H9 (cell line): ENCODE measurements at regions not wholly inside any gene's neighbourhood (a gene's known extent, or its start where the extent isn't known, plus 50 kb on each side); places are given as distances from the start of the nearest gene placed in this dataset.

ENCODE experiments used
- DNase-seq: peaks from one replicate; pipeline ENCODE4 v3.0.0-alpha.2; 2017
- H2AFZ ChIP-seq: one replicate; pipeline ENCODE4 v1.6.1; 2013; ENCODE audit warnings: mild to moderate bottlenecking, low read length, control low read depth, moderate library complexity
- H2AK5ac ChIP-seq: 2 replicates; pipeline ENCODE4 v1.6.1; 2013; ENCODE audit warnings: low read length, control low read depth, mixed read lengths; ENCODE audit not compliant: insufficient read length
- H2BK120ac ChIP-seq: one replicate; pipeline ENCODE4 v1.6.1; 2013; ENCODE audit warnings: low read depth, mild to moderate bottlenecking, low read length, control low read depth, inconsistent platforms; ENCODE audit not compliant: poor library complexity, severe bottlenecking
- H2BK12ac ChIP-seq: 2 replicates; pipeline ENCODE4 v1.6.1; 2013; ENCODE audit warnings: low read length, control low read depth, mixed read lengths, low read depth; ENCODE audit not compliant: insufficient read length
- H2BK15ac ChIP-seq: 2 replicates; pipeline ENCODE4 v1.6.1; 2013; ENCODE audit warnings: low read depth, low read length, control low read depth
- H2BK20ac ChIP-seq: one replicate; pipeline ENCODE4 v1.6.1; 2013; ENCODE audit warnings: low read depth, mild to moderate bottlenecking, low read length, control low read depth, inconsistent platforms; ENCODE audit not compliant: poor library complexity, severe bottlenecking
- H2BK5ac ChIP-seq: 2 replicates; pipeline ENCODE4 v1.6.1; 2013; ENCODE audit warnings: low read length, control low read depth, mixed read lengths; ENCODE audit not compliant: insufficient read length
- H3K14ac ChIP-seq: 2 replicates; pipeline ENCODE4 v1.6.1; 2013; ENCODE audit warnings: low read length, control low read depth; ENCODE audit not compliant: insufficient read depth
- H3K18ac ChIP-seq: 2 replicates; pipeline ENCODE4 v1.6.1; 2013; ENCODE audit warnings: low read depth, mild to moderate bottlenecking, mixed read lengths, low read length, control low read depth; ENCODE audit not compliant: insufficient read length
- H3K23ac ChIP-seq: 2 replicates; pipeline ENCODE4 v1.6.1; 2013; ENCODE audit warnings: low read length, control low read depth, mixed read lengths, low read depth; ENCODE audit not compliant: insufficient read length
- H3K23me2 ChIP-seq: 2 replicates; pipeline ENCODE4 v1.6.1; 2013; ENCODE audit warnings: low read depth, mild to moderate bottlenecking, mixed read lengths, low read length, control low read depth; ENCODE audit not compliant: insufficient read length, poor library complexity, severe bottlenecking
- H3K27ac ChIP-seq: 2 replicates; pipeline ENCODE4 v1.5.1; 2013; ENCODE audit warnings: low read length, control low read depth, mixed read lengths, low read depth; ENCODE audit not compliant: insufficient read length
- H3K27me3 ChIP-seq: 2 replicates; pipeline ENCODE4 v1.6.1; 2013; ENCODE audit warnings: low read length, control low read depth, inconsistent platforms; ENCODE audit not compliant: insufficient read depth
- H3K4ac ChIP-seq: 2 replicates; pipeline ENCODE4 v1.6.1; 2013; ENCODE audit warnings: low read depth, mild to moderate bottlenecking, control low read depth, inconsistent platforms, low read length, moderate library complexity
- H3K4me1 ChIP-seq: 2 replicates; pipeline ENCODE4 v1.6.1; 2013; ENCODE audit warnings: low read length, control low read depth, inconsistent platforms; ENCODE audit not compliant: insufficient read depth
- H3K4me2 ChIP-seq: 2 replicates; pipeline ENCODE4 v1.6.1; 2013; ENCODE audit warnings: low read length, control low read depth, mixed read lengths; ENCODE audit not compliant: insufficient read length, insufficient read depth
- H3K56ac ChIP-seq: 2 replicates; pipeline ENCODE4 v1.6.1; 2013; ENCODE audit warnings: low read depth, mild to moderate bottlenecking, mixed read lengths, low read length, control low read depth; ENCODE audit not compliant: insufficient read length
- H3K79me1 ChIP-seq: 2 replicates; pipeline ENCODE4 v1.6.1; 2013; ENCODE audit warnings: low read depth, mild to moderate bottlenecking, moderate library complexity, low read length, control low read depth, inconsistent platforms; ENCODE audit not compliant: insufficient read depth, poor library complexity, severe bottlenecking
- H3K79me2 ChIP-seq: 2 replicates; pipeline ENCODE4 v1.6.1; 2013; ENCODE audit warnings: low read length, control low read depth, inconsistent platforms; ENCODE audit not compliant: insufficient read depth
- H3K9ac ChIP-seq: 2 replicates; pipeline ENCODE4 v1.6.1; 2013; ENCODE audit warnings: low read length, control low read depth, mixed read lengths; ENCODE audit not compliant: insufficient read length; ENCODE audit errors: extremely low read depth
- H3K9me3 ChIP-seq: one replicate; pipeline ENCODE4 v1.6.1; 2013; ENCODE audit warnings: low read depth, low read length, inconsistent platforms; ENCODE audit not compliant: control insufficient read depth
- H3T11ph ChIP-seq: one replicate; pipeline ENCODE4 v1.6.1; 2013; ENCODE audit warnings: mild to moderate bottlenecking, low read length, control low read depth, inconsistent platforms
- H4K20me1 ChIP-seq: one replicate; pipeline ENCODE4 v1.6.1; 2013; ENCODE audit not compliant: control insufficient read depth, insufficient read length, insufficient read depth
- H4K5ac ChIP-seq: 2 replicates; pipeline ENCODE4 v1.6.1; 2013; ENCODE audit warnings: low read depth, mild to moderate bottlenecking, mixed read lengths, low read length, control low read depth; ENCODE audit not compliant: insufficient read length
- H4K8ac ChIP-seq: replicated peaks from 2 replicates; pipeline ENCODE4 v1.6.1; 2013; ENCODE audit warnings: low read length, control low read depth, mixed read lengths, low read depth; ENCODE audit not compliant: insufficient read length
- H4K91ac ChIP-seq: 2 replicates; pipeline ENCODE4 v1.6.1; 2013; ENCODE audit warnings: low read depth, mild to moderate bottlenecking, moderate library complexity, mixed read lengths, low read length, control low read depth; ENCODE audit not compliant: insufficient read length
- H3K27ac Mint-ChIP-seq, 3 experiments: 2 replicates in 2 of 3; 3 replicates in 1 of 3; pipeline ENCODE4 v1.8.0; 2020 to 2021; ENCODE audit warnings: mixed read lengths in 3 of 3, mild to moderate bottlenecking in 1 of 3, moderate library complexity in 1 of 3
- H3K27me3 Mint-ChIP-seq: 2 replicates; pipeline ENCODE4 v1.8.0; 2021; ENCODE audit warnings: low read depth, mild to moderate bottlenecking, moderate library complexity, mixed read lengths
- H3K36me3 Mint-ChIP-seq, 3 experiments: 2 replicates in 2 of 3; 3 replicates in 1 of 3; pipeline ENCODE4 v1.8.0; 2020 to 2021; ENCODE audit warnings: low read depth in 3 of 3, mixed read lengths in 3 of 3; ENCODE audit not compliant: insufficient read depth in 1 of 3
- H3K4me1 Mint-ChIP-seq, 2 experiments: 2 replicates each; pipeline ENCODE4 v1.8.0; 2020; ENCODE audit warnings: mixed read lengths in 2 of 2
- H3K4me3 Mint-ChIP-seq, 2 experiments: 2 replicates in 1 of 2; 3 replicates in 1 of 2; pipeline ENCODE4 v1.8.0; 2020 to 2021; ENCODE audit warnings: mild to moderate bottlenecking in 2 of 2, mixed read lengths in 2 of 2, moderate library complexity in 1 of 2
- H3K9me3 Mint-ChIP-seq, 2 experiments: 2 replicates in 1 of 2; 3 replicates in 1 of 2; pipeline ENCODE4 v1.8.0; 2020; ENCODE audit warnings: mild to moderate bottlenecking in 2 of 2, mixed read lengths in 2 of 2, moderate library complexity in 1 of 2
- CTCF ChIP-seq: fragments of 200-600 bp; sonication (generic); conservative IDR thresholded peaks from 3 replicates; pipeline ENCODE4 v1.8.0; 2021; ENCODE audit warnings: antibody characterized with exemption, mild to moderate bottlenecking
- WGBS: extraction: QIAGEN DNeasy Blood & Tissue Kit; methylation state at CpG from one replicate; pipeline ENCODE4 v1.1.7; 2013; ENCODE audit warnings: missing lambda C conversion rate, low lambda C conversion rate, mixed read lengths; ENCODE audit not compliant: insufficient read length; ENCODE audit errors: extremely low coverage; 5-methylcytosine and 5-hydroxymethylcytosine counted together

- Histone ChIP-seq H2BK12ac (no peak overlapping the region), H3K9me3 (no peaks in the 10 kb centered on the region), H4K8ac (no peak overlapping the region), H2BK15ac (no peak overlapping the region), H3K4me2 (no peak overlapping the region), H3K56ac (no peak overlapping the region), H4K5ac (no peak overlapping the region), H3K27ac (no peak overlapping the region), H3K23ac (no peak overlapping the region), H3K14ac (no peak overlapping the region), H2BK120ac (no peak overlapping the region), H2BK5ac (no peak overlapping the region), H4K20me1 (no peaks in the 10 kb centered on the region), H2AK5ac (no peak overlapping the region), H2AFZ (no peak overlapping the region), H2BK20ac (no peak overlapping the region), H3K79me2 (no peaks in the 10 kb centered on the region), H3K27me3 (no peaks in the 10 kb centered on the region), H3K23me2 (no peaks in the 10 kb centered on the region), H3K18ac (no peak overlapping the region), H4K91ac (no peak overlapping the region), H3T11ph (no peak overlapping the region), H3K4me1 (no peaks in the 10 kb centered on the region), H3K9ac (no peak overlapping the region), H3K79me1 (no peaks in the 10 kb centered on the region), H3K4ac (no peak overlapping the region)
- H3K4me3 Mint-ChIP-seq: no peak overlapping the region
- peaks cover 7% of the 10 kb centered on the region for H3K27me3 Mint-ChIP-seq
- no peak for TF ChIP-seq CTCF
- no peaks in the 10 kb centered on the region for H3K36me3 Mint-ChIP-seq
- DNase-seq: no peak
- WGBS: no CpG with 5 or more reads among the region's 9 CpGs
- H3K9me3 Mint-ChIP-seq: no peaks in the 10 kb centered on the region; a peak in 1 of 5 replicates
- H3K4me1 Mint-ChIP-seq: no peaks in the 10 kb centered on the region
- H3K27ac Mint-ChIP-seq: no peak overlapping the region
Observed at GRCh38 chr7:156251861-156252260, 388.7 kb upstream of the RNF32 start.
